Esophagus muscularis mucosa (tissue), 4 donors: ENCODE measurements at regions not wholly inside any gene's neighbourhood (a gene's known extent, or its start where the extent isn't known, plus 50 kb on each side); places are given as distances from the start of the nearest gene placed in this dataset.

Experiments used
- CTCF ChIP-seq, 3 experiments: fragments of 200-600 bp in 2 of 3; fragments of 450-650 bp in 1 of 3; sonication (generic) in 2 of 3; IDR thresholded peaks; one replicate each; pipeline ENCODE4 v1.5.1; 2017 to 2019; ENCODE audit warnings: antibody characterized with exemption in 3 of 3, mild to moderate bottlenecking in 2 of 3, moderate library complexity in 1 of 3
- EP300 ChIP-seq: sonication (generic); formaldehyde crosslinking; IDR thresholded peaks from one replicate; pipeline ENCODE4 v1.6.1; 2017; ENCODE audit warnings: antibody characterized with exemption
- POLR2A ChIP-seq: fragments of 450-650 bp; IDR thresholded peaks from one replicate; pipeline ENCODE4 v1.6.1; 2017; ENCODE audit warnings: antibody characterized with exemption, moderate library complexity, mild to moderate bottlenecking, low read depth
- POLR2AphosphoS5 ChIP-seq, 2 donors: sonication (generic); formaldehyde crosslinking; IDR thresholded peaks; one replicate each; pipeline ENCODE4 v1.6.1; 2017; ENCODE audit warnings: antibody characterized with exemption in 2 of 2

- TF ChIP-seq CTCF (IDR thresholded peaks at IDR 0.05) (no peak), POLR2A (no peak), POLR2AphosphoS5 (IDR thresholded peaks at IDR 0.05) (no peak), EP300 (no peak)
These were observed 384.7 kb downstream of the ENC1 start for GRCh38 chr5:74255692-74256392.
